B cell (primary cell): ENCODE measurements at regions not wholly inside any gene's neighbourhood (a gene's known extent, or its start where the extent isn't known, plus 50 kb on each side); places are given as distances from the start of the nearest gene placed in this dataset.

Experiments used
- ATAC-seq: fragments of 200-7000 bp; cut with Tn5 transposase; one replicate; pipeline ENCODE4 v1.10.0; 2021; ENCODE audit warnings: low read depth, mild to moderate bottlenecking, moderate number of reproducible peaks, moderate library complexity
- CTCF ChIA-PET: fragments of 350-600 bp; sonication (Branson Sonifier 250); formaldehyde crosslinking; loops from one replicate; lab custom pipeline; 2021; ENCODE audit warnings: antibody characterized with exemption, inconsistent platforms; lab: Charles Lee
- POLR2A ChIA-PET: fragments of 350-600 bp; sonication (Branson Sonifier 250); formaldehyde crosslinking; loops from one replicate; lab custom pipeline; 2021; ENCODE audit warnings: antibody characterized with exemption; lab: Charles Lee
- DNase-seq: peaks from one replicate; pipeline ENCODE4 v3.0.0; 2013
- H2AFZ ChIP-seq: 2 replicates; pipeline ENCODE4 v1.6.1; 2012; ENCODE audit warnings: mild to moderate bottlenecking, low read depth, low read length; ENCODE audit not compliant: insufficient read depth, poor library complexity, severe bottlenecking
- H3K27ac ChIP-seq, 2 donors: 1 replicate in 1 of 2; 2 replicates in 1 of 2; pipeline ENCODE4 v1.5.1; 2012 to 2013; ENCODE audit warnings: low read length in 2 of 2, mild to moderate bottlenecking in 2 of 2, moderate library complexity in 1 of 2
- H3K27me3 ChIP-seq, 4 experiments: fragments of 200-600 bp in 1 of 4; sonication (generic) in 1 of 4; replicated peaks in 1 of 4; 1 replicate in 2 of 4; 2 replicates in 2 of 4; pipeline versions ENCODE4 v1.6.1 to v1.7.0; 2013 to 2016; ENCODE audit warnings: low read length in 3 of 4, mild to moderate bottlenecking in 2 of 4, mixed read lengths in 1 of 4, moderate library complexity in 1 of 4; ENCODE audit not compliant: insufficient read depth in 4 of 4, control insufficient read depth in 3 of 4; ENCODE audit errors: control extremely low read depth in 1 of 4
- H3K36me3 ChIP-seq, 2 experiments: replicated peaks in 1 of 2; 1 replicate in 1 of 2; 2 replicates in 1 of 2; pipeline versions ENCODE4 v1.6.1 to v1.7.1; 2013; ENCODE audit warnings: low read length in 1 of 2; ENCODE audit not compliant: insufficient read depth in 2 of 2, control insufficient read depth in 1 of 2; ENCODE audit errors: control extremely low read depth in 1 of 2, extremely low read depth in 1 of 2
- H3K4me1 ChIP-seq, 2 donors: fragments of 200-600 bp in 1 of 2; sonication (generic) in 1 of 2; 1 replicate in 1 of 2; 2 replicates in 1 of 2; pipeline versions ENCODE4 v1.5.1 to v1.6.1; 2013 to 2017; ENCODE audit warnings: low read length in 2 of 2; ENCODE audit not compliant: control insufficient read depth in 2 of 2, insufficient read depth in 2 of 2
- H3K4me2 ChIP-seq: replicated peaks from 2 replicates; pipeline ENCODE3; 2012; ENCODE audit warnings: mild to moderate bottlenecking, low read depth, low read length; ENCODE audit not compliant: poor library complexity, severe bottlenecking
- H3K4me3 ChIP-seq, 5 experiments: fragments of 200-600 bp in 1 of 5; sonication (generic) in 1 of 5; 1 replicate in 3 of 5; 2 replicates in 2 of 5; pipeline versions ENCODE4 v1.5.1 to v1.7.0; 2011 to 2016; ENCODE audit warnings: low read length in 4 of 5, mild to moderate bottlenecking in 4 of 5, low read depth in 2 of 5, control low read depth in 1 of 5, moderate library complexity in 1 of 5; ENCODE audit not compliant: insufficient read depth in 1 of 5; ENCODE audit errors: control extremely low read depth in 1 of 5, extremely low read depth in 1 of 5
- H3K79me2 ChIP-seq: fragments of 200-600 bp; sonication (generic); one replicate; pipeline ENCODE4 v1.6.0; 2016; ENCODE audit warnings: low read length; ENCODE audit not compliant: control insufficient read depth, insufficient read depth
- H3K9ac ChIP-seq: fragments of 200-600 bp; sonication (generic); 2 replicates; pipeline ENCODE4 v1.6.1; 2017; ENCODE audit warnings: mild to moderate bottlenecking, low read length, moderate library complexity
- H3K9me3 ChIP-seq, 3 donors: one replicate each; pipeline versions ENCODE4 v1.6.1 to v1.7.1; 2013; ENCODE audit warnings: low read length in 2 of 3; ENCODE audit not compliant: control insufficient read depth in 2 of 3, insufficient read depth in 1 of 3; ENCODE audit errors: control extremely low read depth in 1 of 3
- H4K20me1 ChIP-seq: 2 replicates; pipeline ENCODE4 v1.6.0; 2012; ENCODE audit warnings: mild to moderate bottlenecking, low read length; ENCODE audit not compliant: insufficient read depth, control insufficient read depth, poor library complexity, severe bottlenecking
- H3K27ac Mint-ChIP-seq: one replicate; pipeline ENCODE4 v1.8.0; 2021; ENCODE audit warnings: mixed read lengths
- H3K27me3 Mint-ChIP-seq: one replicate; pipeline ENCODE4 v1.8.0; 2021; ENCODE audit warnings: mixed read lengths
- H3K4me1 Mint-ChIP-seq: one replicate; pipeline ENCODE4 v1.8.0; 2021; ENCODE audit warnings: mixed read lengths
- H3K4me3 Mint-ChIP-seq: one replicate; pipeline ENCODE4 v1.8.0; 2021; ENCODE audit warnings: mixed read lengths
- H3K9me3 Mint-ChIP-seq: one replicate; pipeline ENCODE4 v1.8.0; 2022; ENCODE audit warnings: mixed read lengths; ENCODE audit not compliant: insufficient read depth
- CTCF ChIP-seq: fragments of 200-600 bp; IDR thresholded peaks from one replicate; pipeline ENCODE4 v1.8.0; 2022; ENCODE audit warnings: antibody characterized with exemption, mild to moderate bottlenecking
- EZH2 ChIP-seq: IDR thresholded peaks from 2 replicates; pipeline ENCODE4 v1.6.1; 2012; ENCODE audit warnings: borderline replicate concordance, low read depth, mild to moderate bottlenecking, moderate library complexity, low read length; ENCODE audit not compliant: insufficient read depth, poor library complexity, severe bottlenecking
- WGBS: methylation state at CpG from one replicate; pipeline ENCODE4 v1.1.5; 2013; ENCODE audit warnings: missing lambda C conversion rate; ENCODE audit not compliant: insufficient coverage; 5-methylcytosine and 5-hydroxymethylcytosine counted together
- intact Hi-C: fragments of 100-400 bp; cut with micrococcal nuclease; formaldehyde crosslinking; loops from one replicate; pipeline ENCODE4 v1.10.0; 2022

- no peaks in the 10 kb centered on the region for H3K4me1 Mint-ChIP-seq
- POLR2A ChIA-PET = no interaction called here
Measured at GRCh38 chr7:67598469-67598868, 601.8 kb downstream of the TYW1 start.

GRCh38 chr7:67599331-67600062, 602.9 kb downstream of the TYW1 start:
- Histone ChIP-seq H3K79me2 (no peaks in the 10 kb centered on the region), H3K9ac (no peak overlapping the region), H2AFZ (no peak overlapping the region), H3K27ac (no peak overlapping the region), H4K20me1 (no peaks in the 10 kb centered on the region), H3K36me3 (no peaks in the 10 kb centered on the region), H3K4me1 (no peaks in the 10 kb centered on the region), H3K9me3 (no peaks in the 10 kb centered on the region), H3K4me3 (no peak overlapping the region), H3K4me2 (no peak overlapping the region), H3K27me3 (no peaks in the 10 kb centered on the region)
- Mint-ChIP-seq H3K4me1 (no peaks in the 10 kb centered on the region), H3K27ac (no peak overlapping the region), H3K9me3 (no peaks in the 10 kb centered on the region), H3K27me3 (no peaks in the 10 kb centered on the region), H3K4me3 (no peak overlapping the region)
- DNase-seq (no peak), ATAC-seq (no peak)
- ChIA-PET CTCF (no interaction called here), POLR2A (no interaction called here)
- WGBS = 86% methylated on average over 6 of the region's 10 CpGs
- TF ChIP-seq CTCF (no peak), EZH2 (no peak)
- intact Hi-C loops = no loop called here

More at GRCh38 chr7:67598469-67598868, 601.8 kb downstream of the TYW1 start:
- Histone ChIP-seq H3K36me3 (no peaks in the 10 kb centered on the region), H2AFZ (no peak overlapping the region), H3K4me1 (no peaks in the 10 kb centered on the region), H3K9me3 (no peaks in the 10 kb centered on the region), H3K79me2 (no peaks in the 10 kb centered on the region), H3K4me2 (no peak overlapping the region), H3K4me3 (no peak overlapping the region), H3K9ac (no peak overlapping the region), H3K27ac (no peak overlapping the region), H4K20me1 (no peaks in the 10 kb centered on the region), H3K27me3 (no peaks in the 10 kb centered on the region)
- ATAC-seq (no peak), DNase-seq (no peak)
- no peaks in the 10 kb centered on the region for H3K9me3 Mint-ChIP-seq
- H3K27me3 Mint-ChIP-seq = no peaks in the 10 kb centered on the region
- intact Hi-C loops = no loop called here
- H3K4me3 Mint-ChIP-seq = no peak overlapping the region
- CTCF ChIA-PET = no interaction called here
- no peak overlapping the region for H3K27ac Mint-ChIP-seq
- no peak for TF ChIP-seq CTCF
- TF ChIP-seq EZH2 = no peak
